ENCODE measurements at regions not wholly inside any gene's neighbourhood (a gene's known extent, or its start where the extent isn't known, plus 50 kb on each side); places are given as distances from the start of the nearest gene placed in this dataset.

GRCh38 chr12:61018571-61018970 is 1241.6 kb upstream of the USP15 start:
- DNase-seq (ENCODE audit: low read depth in 2 of 2) = no peak

- no peak for DNase-seq (ENCODE audit: low read depth in 2 of 2)
Measured at GRCh38 chr12:61023231-61023630, 1237.0 kb upstream of the USP15 start.

- DNase-seq (ENCODE audit: low read depth in 2 of 2) = no peak
Measured at GRCh38 chr12:61029516-61029915, 1230.7 kb upstream of the USP15 start.

GRCh38 chr12:61037792-61038191 is 1222.4 kb upstream of the USP15 start:
- DNase-seq (ENCODE audit: low read depth in 2 of 2) = no peak

GRCh38 chr12:61043838-61044237 is 1216.4 kb upstream of the USP15 start:
- DNase-seq (ENCODE audit: low read depth in 2 of 2) = no peak

- no peak for DNase-seq (ENCODE audit: low read depth in 2 of 2)
Measured at GRCh38 chr12:61044766-61045165, 1215.4 kb upstream of the USP15 start.

- DNase-seq (ENCODE audit: low read depth in 2 of 2) = no peak
Measured at GRCh38 chr12:61070640-61071414, 1189.4 kb upstream of the USP15 start.

GRCh38 chr12:61072717-61073116 is 1187.5 kb upstream of the USP15 start:
- DNase-seq (ENCODE audit: low read depth in 2 of 2) = no peak

GRCh38 chr12:61095111-61095510 is 1165.1 kb upstream of the USP15 start:
- no peak for DNase-seq (ENCODE audit: low read depth in 2 of 2)

- no peak for DNase-seq (ENCODE audit: low read depth in 2 of 2)
Measured at GRCh38 chr12:61098031-61098580, 1162.1 kb upstream of the USP15 start.

GRCh38 chr12:61107118-61107517 is 1153.1 kb upstream of the USP15 start:
- no peak for DNase-seq (ENCODE audit: low read depth in 2 of 2)

- no peak for DNase-seq (ENCODE audit: low read depth in 2 of 2)
Measured at GRCh38 chr12:61111218-61111617, 1149.0 kb upstream of the USP15 start.

- no peak for DNase-seq (ENCODE audit: low read depth in 2 of 2)
Measured at GRCh38 chr12:61137677-61138414, 1122.4 kb upstream of the USP15 start.

GRCh38 chr12:61138415-61138759 is 1121.8 kb upstream of the USP15 start:
- DNase-seq (ENCODE audit: low read depth in 2 of 2) = no peak

GRCh38 chr12:61161961-61162360 is 1098.2 kb upstream of the USP15 start:
- no peak for DNase-seq (ENCODE audit: low read depth in 2 of 2)

- no peak for DNase-seq (ENCODE audit: low read depth in 2 of 2)
Measured at GRCh38 chr12:61188801-61189595, 1071.2 kb upstream of the USP15 start.

GRCh38 chr12:61213646-61214045 is 1046.6 kb upstream of the USP15 start:
- DNase-seq (ENCODE audit: low read depth in 2 of 2) = no peak

- no peak for DNase-seq (ENCODE audit: low read depth in 2 of 2)
Measured at GRCh38 chr12:61220337-61220736, 1039.9 kb upstream of the USP15 start.

GRCh38 chr12:61232040-61232439 is 1028.2 kb upstream of the USP15 start:
- no peak for DNase-seq (ENCODE audit: low read depth in 2 of 2)

- no peak for DNase-seq (ENCODE audit: low read depth in 2 of 2)
Measured at GRCh38 chr12:61250303-61250702, 1009.9 kb upstream of the USP15 start.

- DNase-seq (ENCODE audit: low read depth in 2 of 2) = no peak
Measured at GRCh38 chr12:61251076-61251475, 1009.1 kb upstream of the USP15 start.

GRCh38 chr12:61254225-61254624 is 1006.0 kb upstream of the USP15 start:
- DNase-seq (ENCODE audit: low read depth in 2 of 2) = no peak
